GM03348 (cell line): ENCODE measurements at regions not wholly inside any gene's neighbourhood (a gene's known extent, or its start where the extent isn't known, plus 50 kb on each side); places are given as distances from the start of the nearest gene placed in this dataset.
"Not testable (repeated sequence)": the region's sequence is repeated elsewhere in the genome, so short reads cannot be mapped to it uniquely, and the experiment has no call there.

Experiments used
- DNase-seq: peaks from one replicate; pipeline ENCODE4 v3.0.0; 2012; ENCODE audit warnings: low spot score

GRCh38 chr3:106317141-106318055 is 448.6 kb upstream of the CBLB start:
- DNase-seq: no peak

DNA sequence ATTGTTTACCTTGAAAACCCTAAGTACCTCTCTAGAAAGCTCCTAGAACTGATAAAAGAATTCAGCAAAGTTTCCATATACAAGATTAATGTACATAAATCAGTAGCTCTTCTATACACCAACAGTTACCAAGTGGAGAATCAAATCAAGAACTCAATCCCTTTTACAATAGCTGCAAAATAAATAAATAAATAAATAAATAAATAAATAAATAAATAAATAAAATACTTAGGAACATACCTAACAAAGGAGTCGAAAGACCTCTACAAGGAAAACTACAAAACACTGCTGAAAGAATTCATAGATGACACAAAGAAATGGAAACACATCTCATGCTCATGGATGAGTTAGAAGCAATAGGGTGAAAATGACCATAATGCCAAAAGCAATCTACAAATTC is 452.6 kb upstream of the CBLB start:
- DNase-seq: not testable (repeated sequence)

DNA sequence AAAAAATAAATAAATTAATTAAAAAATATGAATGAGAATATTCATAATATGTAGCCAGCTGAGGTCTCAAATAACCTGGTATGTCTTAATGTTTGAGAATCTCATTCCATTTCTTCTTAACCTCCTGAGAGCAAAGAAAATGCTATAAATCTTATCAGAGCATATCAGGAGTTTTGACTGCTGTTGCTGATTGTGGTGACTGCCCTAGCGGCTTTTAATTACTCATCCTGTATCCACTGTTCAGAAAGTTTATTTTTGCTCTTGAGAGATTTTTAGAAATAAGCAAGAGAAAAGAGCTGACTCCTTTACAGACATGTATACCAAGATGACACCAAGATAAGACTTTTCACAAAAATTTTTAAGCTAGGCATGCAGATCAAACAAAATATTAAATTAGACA is 454.8 kb upstream of the CBLB start:
- no peak for DNase-seq

- DNase-seq: no peak
These were observed 458.3 kb upstream of the CBLB start for GRCh38 chr3:106326941-106327695.

DNA sequence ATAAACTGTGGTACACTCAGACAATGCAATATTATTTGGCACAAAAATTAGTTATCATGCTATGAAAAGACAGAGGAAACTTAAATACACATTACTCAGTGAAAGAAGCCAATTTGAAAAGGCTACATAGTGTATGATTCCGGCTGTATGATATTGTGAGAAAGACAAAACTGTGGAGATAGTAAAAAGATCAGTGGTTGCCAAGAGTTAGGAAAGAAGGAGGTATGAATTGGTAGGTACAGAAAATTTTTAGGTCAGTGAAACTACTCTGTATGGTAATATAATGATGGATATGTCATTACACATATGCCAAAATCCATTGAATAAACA is 458.8 kb upstream of the CBLB start:
- no peak for DNase-seq

GRCh38 chr3:106328224-106328623 is 459.4 kb upstream of the CBLB start:
- no peak for DNase-seq

DNA sequence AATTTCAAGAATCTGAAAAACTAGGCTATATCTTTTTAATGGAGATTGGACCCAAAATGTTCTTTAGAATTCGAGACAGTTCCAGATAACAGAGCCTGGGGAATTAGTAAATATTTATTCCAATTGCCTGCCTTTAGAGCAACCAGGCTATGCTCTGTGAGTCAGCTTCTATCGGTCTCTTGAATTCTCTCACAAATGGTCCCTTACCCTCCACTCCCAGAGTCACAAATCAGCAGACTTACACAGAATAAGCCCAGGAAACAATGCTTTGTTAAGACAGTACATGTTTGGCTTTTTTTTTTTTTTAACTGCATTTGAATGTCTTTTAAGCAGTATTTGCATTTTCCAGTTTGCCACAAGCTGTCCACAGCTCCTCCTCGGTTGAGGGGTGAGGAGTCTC is 460.7 kb upstream of the CBLB start:
- no peak for DNase-seq

- no peak for DNase-seq
These were observed 462.8 kb upstream of the CBLB start for GRCh38 chr3:106331636-106332035.

GRCh38 chr3:106332129-106332528 is 463.3 kb upstream of the CBLB start:
- no peak for DNase-seq

GRCh38 chr3:106332884-106333283 is 464.1 kb upstream of the CBLB start:
- no peak for DNase-seq

DNA sequence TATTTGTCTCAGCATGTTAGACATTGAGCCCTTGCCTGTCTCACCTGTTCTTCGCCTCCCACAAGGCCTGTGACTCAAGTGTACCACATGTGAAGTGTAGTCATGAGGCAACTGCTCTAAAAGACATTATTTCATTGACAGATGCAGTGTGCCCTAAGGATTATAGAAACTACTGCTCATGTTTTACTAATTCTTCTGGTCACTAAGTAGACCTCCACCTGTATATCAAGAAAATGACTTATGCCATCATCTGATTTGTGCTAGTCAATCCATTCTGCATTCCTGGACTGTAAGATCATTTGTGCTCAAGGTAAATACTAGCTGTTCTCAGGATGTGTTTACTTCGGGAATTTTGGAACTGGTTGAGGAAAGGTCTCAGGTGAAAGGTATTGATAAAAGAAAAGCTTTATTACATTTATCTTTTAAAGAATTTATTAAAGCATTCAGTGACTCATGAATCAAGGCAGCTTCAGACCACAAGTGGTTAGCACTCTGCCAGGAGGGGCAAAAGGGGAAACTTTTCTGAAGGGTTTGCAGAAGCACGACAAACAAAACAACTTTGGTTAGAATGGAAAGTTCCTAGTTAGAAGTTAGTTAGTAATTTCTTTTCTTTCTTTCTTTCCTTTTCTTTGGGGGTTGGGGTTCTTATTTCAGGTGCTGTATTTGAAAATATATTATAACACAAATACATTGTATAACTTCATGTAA is 465.3 kb upstream of the CBLB start:
- no peak for DNase-seq

DNA sequence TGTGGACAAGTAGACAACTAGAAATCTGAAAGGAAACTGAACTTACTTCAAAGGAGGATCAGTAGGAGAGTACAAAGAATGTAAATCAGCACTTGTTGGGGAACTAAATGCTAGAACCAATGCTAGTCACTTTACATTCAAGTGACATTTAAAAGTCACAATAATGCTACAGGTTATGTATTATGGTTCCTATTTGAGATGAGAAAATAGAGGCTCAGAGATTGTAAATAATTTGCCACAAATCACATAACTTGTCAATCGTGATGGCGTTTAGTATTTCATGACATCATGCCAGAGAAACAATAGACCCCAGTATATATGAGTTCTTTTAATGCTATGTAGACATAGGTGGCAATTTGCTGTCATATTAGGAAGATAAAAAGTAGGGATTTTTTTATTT is 467.8 kb upstream of the CBLB start:
- DNase-seq: no peak

- no peak for DNase-seq
These were observed 468.3 kb upstream of the CBLB start for GRCh38 chr3:106337116-106337515.

GRCh38 chr3:106338582-106339214 is 469.9 kb upstream of the CBLB start:
- DNase-seq: no peak

- DNase-seq: no peak
These were observed 470.7 kb upstream of the CBLB start for GRCh38 chr3:106339551-106339950.

- peak; percentile 16 for DNase-seq
These were observed 472.3 kb upstream of the CBLB start for GRCh38 chr3:106341087-106341486.

DNA sequence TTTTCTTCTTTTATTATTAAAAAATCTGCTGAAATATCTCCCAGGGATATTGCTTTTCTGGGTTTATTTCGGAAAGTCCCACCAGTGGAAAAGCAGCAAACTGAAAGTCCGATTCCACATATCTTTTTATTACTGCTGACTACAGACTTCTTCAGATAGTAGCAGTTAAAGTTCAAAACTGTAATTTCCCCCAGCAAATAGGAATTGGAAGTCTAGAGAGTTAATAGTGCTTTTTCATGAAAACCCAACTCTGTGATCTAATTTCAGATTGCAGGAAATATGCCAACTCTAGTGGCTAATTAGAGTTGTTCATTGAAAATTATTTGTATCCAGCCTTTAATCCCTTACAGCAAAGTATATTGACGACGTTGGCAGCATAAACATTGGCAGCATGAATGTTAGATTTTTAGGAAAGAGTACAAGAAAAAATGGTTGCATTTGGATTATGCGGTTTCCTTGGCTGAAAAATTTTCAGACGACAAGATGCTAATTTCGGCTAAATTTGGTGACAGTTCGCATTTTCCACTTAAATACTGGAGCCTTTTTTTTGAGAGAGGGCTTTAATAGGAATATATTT is 472.9 kb upstream of the CBLB start:
- no peak for DNase-seq

- no peak for DNase-seq
These were observed 473.6 kb upstream of the CBLB start for GRCh38 chr3:106342386-106342785.

GRCh38 chr3:106343811-106344210 is 475.0 kb upstream of the CBLB start:
- DNase-seq: no peak

- peak; percentile 68 for DNase-seq
These were observed 476.7 kb upstream of the CBLB start for GRCh38 chr3:106345353-106346027.

GRCh38 chr3:106347350-106347749 is 478.5 kb upstream of the CBLB start:
- no peak for DNase-seq
